Mucosa of rectum (tissue), 2 donors: ENCODE measurements at regions not wholly inside any gene's neighbourhood (a gene's known extent, or its start where the extent isn't known, plus 50 kb on each side); places are given as distances from the start of the nearest gene placed in this dataset.

Experiments
- H3K27ac ChIP-seq, 2 donors: one replicate each; pipeline ENCODE4 v1.7.0; 2013; ENCODE audit warnings: inconsistent platforms in 2 of 2, low read depth in 2 of 2, low read length in 2 of 2
- H3K27me3 ChIP-seq, 2 donors: one replicate each; pipeline ENCODE4 v1.7.0; 2013; ENCODE audit warnings: low read length in 2 of 2; ENCODE audit not compliant: control insufficient read depth in 2 of 2, insufficient read depth in 2 of 2
- H3K36me3 ChIP-seq, 2 donors: one replicate each; pipeline ENCODE4 v1.7.0; 2013; ENCODE audit warnings: low read length in 2 of 2; ENCODE audit not compliant: control insufficient read depth in 2 of 2, insufficient read depth in 2 of 2
- H3K4me1 ChIP-seq, 2 donors: one replicate each; pipeline ENCODE4 v1.7.0; 2013; ENCODE audit warnings: low read length in 2 of 2, mild to moderate bottlenecking in 1 of 2; ENCODE audit not compliant: control insufficient read depth in 2 of 2, insufficient read depth in 2 of 2
- H3K4me3 ChIP-seq, 2 donors: one replicate each; pipeline ENCODE4 v1.7.0; 2013; ENCODE audit warnings: low read length in 2 of 2
- H3K9ac ChIP-seq, 2 donors: one replicate each; pipeline ENCODE4 v1.7.0; 2013; ENCODE audit warnings: low read length in 2 of 2, low read depth in 1 of 2, mild to moderate bottlenecking in 1 of 2
- H3K9me3 ChIP-seq, 2 donors: one replicate each; pipeline ENCODE4 v1.7.0; 2013; ENCODE audit warnings: low read length in 2 of 2; ENCODE audit not compliant: control insufficient read depth in 2 of 2
- donor health status: healthy.
- donor health status: Normal muscosa, but diverticular disease.

GRCh38 chr22:44615602-44616180, 86.3 kb upstream of the PRR5 start:
- peaks cover 7 to 11% of the 10 kb centered on the region in 2 donors for H3K27me3 ChIP-seq
- no peak overlapping the region for H3K27ac ChIP-seq
- H3K4me1 ChIP-seq: no peaks in the 10 kb centered on the region
- peaks cover 2 to 3% of the 10 kb centered on the region in 2 donors for H3K9me3 ChIP-seq
- no peak overlapping the region for H3K4me3 ChIP-seq
- H3K9ac ChIP-seq: no peak overlapping the region
- no peaks in the 10 kb centered on the region for H3K36me3 ChIP-seq

GRCh38 chr22:44615146-44615545, 86.9 kb upstream of the PRR5 start:
- Histone ChIP-seq H3K27me3 (peaks cover 7 to 11% of the 10 kb centered on the region in 2 donors), H3K4me3 (no peak overlapping the region), H3K36me3 (no peaks in the 10 kb centered on the region), H3K27ac (no peak overlapping the region), H3K9ac (no peak overlapping the region), H3K4me1 (no peaks in the 10 kb centered on the region), H3K9me3 (peaks cover 2 to 3% of the 10 kb centered on the region in 2 donors)

GRCh38 chr22:44613196-44613595, 88.8 kb upstream of the PRR5 start:
- no peak overlapping the region for H3K4me3 ChIP-seq
- H3K9ac ChIP-seq: no peak overlapping the region
- no peak overlapping the region for H3K27ac ChIP-seq
- no peaks in the 10 kb centered on the region for H3K4me1 ChIP-seq
- no peaks in the 10 kb centered on the region for H3K36me3 ChIP-seq
- H3K9me3 ChIP-seq: peaks cover 2 to 3% of the 10 kb centered on the region in 2 donors
- peaks cover 0 to 6% of the 10 kb centered on the region in 2 donors for H3K27me3 ChIP-seq

- no peaks in the 10 kb centered on the region for H3K27me3 ChIP-seq
- no peak overlapping the region for H3K9ac ChIP-seq
- no peak overlapping the region for H3K4me3 ChIP-seq
- no peak overlapping the region for H3K27ac ChIP-seq
- no peaks in the 10 kb centered on the region for H3K4me1 ChIP-seq
- no peaks in the 10 kb centered on the region for H3K36me3 ChIP-seq
- peaks cover 2 to 3% of the 10 kb centered on the region in 2 donors for H3K9me3 ChIP-seq
Observed at GRCh38 chr22:44611880-44612496, 90.0 kb upstream of the PRR5 start.

GRCh38 chr22:44610071-44610470, 91.9 kb upstream of the PRR5 start:
- no peak overlapping the region for H3K27ac ChIP-seq
- H3K4me1 ChIP-seq: no peaks in the 10 kb centered on the region
- peaks cover under 1 to 3% of the 10 kb centered on the region in 2 donors for H3K9me3 ChIP-seq
- no peak overlapping the region for H3K9ac ChIP-seq
- H3K36me3 ChIP-seq: no peaks in the 10 kb centered on the region
- peaks cover 0 to 3% of the 10 kb centered on the region in 2 donors for H3K27me3 ChIP-seq
- no peak overlapping the region for H3K4me3 ChIP-seq

- Histone ChIP-seq H3K27ac (no peak overlapping the region), H3K9ac (no peak overlapping the region), H3K4me1 (no peaks in the 10 kb centered on the region), H3K27me3 (peaks cover 0 to 3% of the 10 kb centered on the region in 2 donors), H3K4me3 (no peak overlapping the region), H3K36me3 (no peaks in the 10 kb centered on the region), H3K9me3 (peaks cover 0 to 3% of the 10 kb centered on the region in 2 donors)
Observed at GRCh38 chr22:44609400-44609988, 92.5 kb upstream of the PRR5 start.

GRCh38 chr22:44608597-44609399, 93.2 kb upstream of the PRR5 start:
- no peak overlapping the region for H3K27ac ChIP-seq
- peaks cover 0 to 3% of the 10 kb centered on the region in 2 donors for H3K27me3 ChIP-seq
- no peaks in the 10 kb centered on the region for H3K4me1 ChIP-seq
- no peak overlapping the region for H3K4me3 ChIP-seq
- peaks cover 0 to 3% of the 10 kb centered on the region in 2 donors for H3K9me3 ChIP-seq
- no peaks in the 10 kb centered on the region for H3K36me3 ChIP-seq
- H3K9ac ChIP-seq: no peak overlapping the region

GRCh38 chr22:44606126-44606525, 95.9 kb upstream of the PRR5 start:
- peaks cover 0 to 3% of the 10 kb centered on the region in 2 donors for H3K27me3 ChIP-seq

GRCh38 chr22:44605486-44605885, 96.5 kb upstream of the PRR5 start:
- H3K4me1 ChIP-seq: no peaks in the 10 kb centered on the region
- no peaks in the 10 kb centered on the region for H3K36me3 ChIP-seq
- no peak overlapping the region for H3K9ac ChIP-seq
- H3K27me3 ChIP-seq: peaks cover 0 to 3% of the 10 kb centered on the region in 2 donors
- no peak overlapping the region for H3K4me3 ChIP-seq
- H3K27ac ChIP-seq: no peak overlapping the region
- no peaks in the 10 kb centered on the region for H3K9me3 ChIP-seq

More at GRCh38 chr22:44606126-44606525, 95.9 kb upstream of the PRR5 start:
- no peak overlapping the region for H3K4me3 ChIP-seq
- no peak overlapping the region for H3K9ac ChIP-seq
- no peaks in the 10 kb centered on the region for H3K9me3 ChIP-seq
- H3K4me1 ChIP-seq: no peaks in the 10 kb centered on the region
- H3K27ac ChIP-seq: no peak overlapping the region
- H3K36me3 ChIP-seq: no peaks in the 10 kb centered on the region

GRCh38 chr22:44604991-44605390, 97.0 kb upstream of the PRR5 start:
- H3K4me3 ChIP-seq: no peak overlapping the region
- H3K9me3 ChIP-seq: no peaks in the 10 kb centered on the region
- H3K27me3 ChIP-seq: peaks cover 0 to 3% of the 10 kb centered on the region in 2 donors
- H3K27ac ChIP-seq: no peak overlapping the region
- no peak overlapping the region for H3K9ac ChIP-seq
- H3K36me3 ChIP-seq: no peaks in the 10 kb centered on the region
- no peaks in the 10 kb centered on the region for H3K4me1 ChIP-seq
